Upper lobe of left lung (tissue), 6 donors: ENCODE measurements at regions not wholly inside any gene's neighbourhood (a gene's known extent, or its start where the extent isn't known, plus 50 kb on each side); places are given as distances from the start of the nearest gene placed in this dataset.

Experiments
- ATAC-seq, 2 donors: fragments of 200-7000 bp; cut with Tn5 transposase; one replicate each; pipeline ENCODE4 v1.9.1; 2022; ENCODE audit warnings: mild to moderate bottlenecking in 2 of 2, moderate library complexity in 2 of 2; ENCODE audit not compliant: low FRiP score in 2 of 2
- DNase-seq, 2 donors: peaks; one replicate each; pipeline ENCODE4 v3.0.0-alpha.2; 2019 to 2020
- H3K27ac ChIP-seq, 4 donors: fragments of 200-600 bp; sonication (generic); one replicate each; pipeline ENCODE4 v1.5.1; 2016 to 2019
- H3K27me3 ChIP-seq, 4 donors: fragments of 200-600 bp; sonication (generic); one replicate each; pipeline ENCODE4 v1.5.1; 2017 to 2019
- H3K36me3 ChIP-seq, 4 donors: fragments of 200-600 bp; sonication (generic); one replicate each; pipeline ENCODE4 v1.5.1; 2016 to 2019
- H3K4me1 ChIP-seq, 4 donors: fragments of 200-600 bp; sonication (generic); one replicate each; pipeline ENCODE4 v1.5.1; 2018 to 2019
- H3K4me3 ChIP-seq, 4 donors: fragments of 200-600 bp; sonication (generic); one replicate each; pipeline ENCODE4 v1.5.1; 2017 to 2019; ENCODE audit warnings: mild to moderate bottlenecking in 2 of 4, moderate library complexity in 1 of 4
- H3K9me3 ChIP-seq, 4 donors: fragments of 200-600 bp; sonication (generic); one replicate each; pipeline ENCODE4 v1.5.1; 2018 to 2019
- CTCF ChIP-seq, 6 experiments: fragments of 450-650 bp in 4 of 6; fragments of 200-600 bp in 2 of 6; sonication (generic) in 2 of 6; IDR thresholded peaks; one replicate each; pipeline ENCODE4 v1.5.1; 2016 to 2019; ENCODE audit warnings: antibody characterized with exemption in 6 of 6
- EP300 ChIP-seq, 4 donors: sonication (generic); formaldehyde crosslinking; IDR thresholded peaks; one replicate each; pipeline ENCODE4 v1.5.1; 2017; ENCODE audit warnings: antibody characterized with exemption in 4 of 4, control low read depth in 2 of 4
- POLR2A ChIP-seq, 4 donors: fragments of 450-650 bp; IDR thresholded peaks; one replicate each; pipeline ENCODE4 v1.5.1; 2016 to 2017; ENCODE audit warnings: antibody characterized with exemption in 4 of 4, mild to moderate bottlenecking in 2 of 4
- POLR2AphosphoS5 ChIP-seq, 2 donors: sonication (generic); formaldehyde crosslinking; IDR thresholded peaks; one replicate each; pipeline ENCODE4 v1.5.1; 2017; ENCODE audit warnings: antibody characterized with exemption in 2 of 2
- WGBS, 2 donors: methylation state at CpG; one replicate each; pipeline ENCODE4 v1.1.5; 2017 to 2018; 5-methylcytosine and 5-hydroxymethylcytosine counted together
- donor health status: DM: no; HTN: no; CAD: no; lungs with moderate emphysema.
- donor health status: DM: no; HTN: yes; CAD: no; lungs with severe emphysema.

DNA sequence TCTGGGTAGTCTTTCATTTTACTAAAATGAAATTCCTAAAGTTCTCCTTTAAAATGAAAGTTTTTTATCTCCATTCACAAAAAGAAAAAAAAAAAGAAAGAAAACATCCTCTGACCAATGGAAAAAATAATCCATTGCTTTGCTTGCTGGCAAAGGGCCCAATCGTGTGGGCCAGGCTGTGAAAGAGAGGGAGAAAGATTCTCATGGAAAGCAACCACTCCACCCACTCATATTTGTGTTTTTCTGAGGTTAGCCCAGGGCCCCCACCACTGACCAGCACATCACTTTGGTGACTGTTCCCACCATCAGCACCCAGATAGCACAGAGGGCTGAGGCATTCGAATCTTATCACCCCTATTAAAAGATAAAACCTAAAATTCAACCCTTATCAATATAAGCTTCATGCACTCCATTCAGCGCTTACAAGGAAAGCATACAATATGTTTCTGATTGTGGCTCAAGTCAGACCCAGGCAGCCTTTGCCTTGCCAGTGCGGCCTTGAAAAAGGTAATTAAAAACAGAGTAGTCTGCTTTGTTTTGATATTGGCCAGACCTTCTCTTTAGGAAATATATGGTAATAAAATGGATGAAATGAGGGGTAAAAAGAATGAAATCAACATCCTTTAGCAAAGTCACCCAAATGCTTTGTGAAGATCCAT, 192.8 kb downstream of the ETS1 start:
- no peaks in the 10 kb centered on the region for H3K27me3 ChIP-seq
- 65 to 84% methylated on average over 4 of the region's 4 CpGs for WGBS, 2 donors
- no peak overlapping the region for H3K27ac ChIP-seq
- H3K36me3 ChIP-seq, result no peaks in the 10 kb centered on the region
- no peaks in the 10 kb centered on the region for H3K9me3 ChIP-seq
- no peak for DNase-seq
- no peak for ATAC-seq
- H3K4me3 ChIP-seq, result no peak overlapping the region
- H3K4me1 ChIP-seq, result peaks cover 0 to 7% (median 5%) of the 10 kb centered on the region in 4 donors
- TF ChIP-seq POLR2A (IDR thresholded peaks at IDR 0.05), result no peak
- no peak for TF ChIP-seq EP300 (IDR thresholded peaks at IDR 0.05)
- no peak for TF ChIP-seq CTCF (IDR thresholded peaks at IDR 0.05)
- no peak for TF ChIP-seq POLR2AphosphoS5 (IDR thresholded peaks at IDR 0.05)

DNA sequence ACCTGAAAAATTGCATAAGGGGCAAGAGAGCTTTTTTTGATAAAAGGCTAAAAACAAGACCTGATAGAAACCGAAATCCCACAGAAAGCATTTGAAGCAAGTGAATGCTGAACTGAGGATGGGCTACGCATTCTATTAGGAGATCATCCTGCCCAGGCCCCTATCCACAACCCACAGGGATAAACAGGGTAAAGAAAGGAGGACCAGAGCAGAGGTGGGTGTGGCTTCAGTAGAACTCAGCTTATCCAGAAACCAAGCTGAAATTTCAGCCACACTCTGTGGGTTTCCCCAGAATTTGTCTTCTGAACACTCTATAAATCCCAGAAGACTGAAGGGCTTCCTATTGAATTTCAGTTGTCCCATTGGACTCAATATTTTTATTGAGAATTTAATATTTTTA, 195.1 kb downstream of the ETS1 start:
- no peaks in the 10 kb centered on the region for H3K9me3 ChIP-seq
- no peaks in the 10 kb centered on the region for H3K27me3 ChIP-seq
- H3K27ac ChIP-seq, result no peak overlapping the region
- ATAC-seq (no peak), DNase-seq (no peak)
- TF ChIP-seq EP300 (IDR thresholded peaks at IDR 0.05), result no peak
- TF ChIP-seq CTCF (IDR thresholded peaks at IDR 0.05), result no peak
- no peak for TF ChIP-seq POLR2AphosphoS5 (IDR thresholded peaks at IDR 0.05)
- no peak for TF ChIP-seq POLR2A (IDR thresholded peaks at IDR 0.05)
- no peak overlapping the region for H3K4me3 ChIP-seq
- 90 to 98% methylated on average over 2 of the region's 2 CpGs for WGBS, 2 donors
- peaks cover 0 to 3% (median 0%) of the 10 kb centered on the region in 4 donors for H3K4me1 ChIP-seq
- no peaks in the 10 kb centered on the region for H3K36me3 ChIP-seq

DNA sequence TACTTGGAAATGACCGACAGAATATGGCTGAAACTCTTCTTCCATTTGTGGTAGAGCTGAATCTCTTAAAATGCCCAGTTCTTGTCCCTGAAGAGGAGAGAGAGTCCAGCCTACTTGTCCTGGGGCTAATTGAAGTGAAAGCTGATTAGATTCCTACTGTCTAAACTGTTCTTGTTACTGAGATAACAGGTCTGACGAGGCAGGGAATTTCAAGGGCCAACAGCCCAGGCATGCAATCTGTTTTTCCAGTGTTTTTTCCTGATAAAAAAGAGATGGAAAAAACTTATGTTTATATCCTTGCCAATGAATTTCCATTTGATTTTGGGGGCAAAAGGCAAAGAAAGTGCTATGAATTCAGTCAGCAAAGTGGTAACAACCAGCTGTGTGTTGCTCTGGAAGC, 195.5 kb downstream of the ETS1 start:
- Histone ChIP-seq H3K36me3 (no peaks in the 10 kb centered on the region), H3K27ac (no peak overlapping the region), H3K4me1 (peaks cover 0 to 3% (median 0%) of the 10 kb centered on the region in 4 donors), H3K9me3 (no peaks in the 10 kb centered on the region), H3K27me3 (no peaks in the 10 kb centered on the region), H3K4me3 (no peak overlapping the region)
- no peak for ATAC-seq
- no peak for DNase-seq
- no peak for TF ChIP-seq POLR2A (IDR thresholded peaks at IDR 0.05)
- TF ChIP-seq EP300 (IDR thresholded peaks at IDR 0.05), result no peak
- no peak for TF ChIP-seq CTCF (IDR thresholded peaks at IDR 0.05)
- no peak for TF ChIP-seq POLR2AphosphoS5 (IDR thresholded peaks at IDR 0.05)
- 67 to 73% methylated on average over 2 of the region's 2 CpGs for WGBS, 2 donors

- Histone ChIP-seq H3K36me3 (no peaks in the 10 kb centered on the region), H3K27ac (no peak overlapping the region), H3K4me3 (no peak overlapping the region), H3K27me3 (no peaks in the 10 kb centered on the region), H3K4me1 (peaks cover 0 to 3% (median 0%) of the 10 kb centered on the region in 4 donors), H3K9me3 (no peaks in the 10 kb centered on the region)
- DNase-seq, result no peak
- 67 to 77% methylated on average over 1 of the region's 1 CpG for WGBS, 2 donors
- no peak for ATAC-seq
- TF ChIP-seq POLR2A (IDR thresholded peaks at IDR 0.05) (no peak), EP300 (IDR thresholded peaks at IDR 0.05) (no peak), POLR2AphosphoS5 (IDR thresholded peaks at IDR 0.05) (no peak), CTCF (IDR thresholded peaks at IDR 0.05) (no peak)
Observed at GRCh38 chr11:128390246-128390645, 197.1 kb downstream of the ETS1 start.

DNA sequence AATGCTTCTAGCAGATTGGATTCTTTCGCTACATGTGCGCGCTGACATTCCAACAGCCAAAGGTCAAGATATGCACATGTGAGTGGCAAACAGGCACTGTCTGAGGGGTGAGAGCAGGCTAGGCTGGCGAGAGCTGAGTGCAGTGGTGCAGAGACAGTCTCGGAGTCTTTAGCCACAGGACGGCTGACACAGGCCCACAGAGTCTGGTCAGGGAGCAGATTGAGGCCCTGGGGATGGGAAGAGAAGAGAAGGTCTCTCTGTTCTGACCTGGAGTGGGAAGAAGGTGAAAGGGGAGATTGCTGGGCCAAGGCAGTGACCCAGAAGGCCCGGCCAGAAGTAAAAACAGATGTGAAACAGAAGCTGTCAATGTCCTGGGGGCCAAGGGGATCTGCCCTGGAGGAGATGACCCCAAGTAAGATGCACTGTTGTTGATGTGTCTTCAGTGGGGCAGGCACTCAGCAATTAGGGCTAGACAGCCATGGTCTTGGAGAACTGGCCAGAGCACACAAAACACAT, 197.8 kb downstream of the ETS1 start:
- DNase-seq, result no peak
- WGBS, 2 donors, result 89 to 92% methylated on average over 7 of the region's 7 CpGs
- Histone ChIP-seq H3K4me1 (peaks cover 0 to 3% (median 0%) of the 10 kb centered on the region in 4 donors), H3K27ac (no peak overlapping the region), H3K4me3 (no peak overlapping the region), H3K9me3 (no peaks in the 10 kb centered on the region), H3K27me3 (no peaks in the 10 kb centered on the region), H3K36me3 (no peaks in the 10 kb centered on the region)
- TF ChIP-seq POLR2AphosphoS5 (IDR thresholded peaks at IDR 0.05) (no peak), POLR2A (IDR thresholded peaks at IDR 0.05) (no peak), EP300 (IDR thresholded peaks at IDR 0.05) (no peak), CTCF (IDR thresholded peaks at IDR 0.05) (no peak)
- ATAC-seq, result no peak
